ENCODE measurements at regions not wholly inside any gene's neighbourhood (a gene's known extent, or its start where the extent isn't known, plus 50 kb on each side); places are given as distances from the start of the nearest gene placed in this dataset.

GRCh38 chr6:27531772-27532459 is 59.0 kb upstream of the ZNF184 start:
- no peak for TF ChIP-seq CTCF (IDR thresholded peaks at IDR 0.05 in 8 of 11, conservative IDR thresholded peaks at IDR 0.05 in 3 of 11)
- no peak for TF ChIP-seq POLR2A (IDR thresholded peaks at IDR 0.05)
